IMR-90 (cell line): ENCODE measurements at regions not wholly inside any gene's neighbourhood (a gene's known extent, or its start where the extent isn't known, plus 50 kb on each side); places are given as distances from the start of the nearest gene placed in this dataset.

ENCODE experiments used
- CHD1 ChIP-seq: IDR thresholded peaks from 2 replicates; pipeline ENCODE4 v1.6.1; 2012; ENCODE audit warnings: low read depth, low read length, improper control_type of control experiment
- MAZ ChIP-seq: IDR thresholded peaks from 2 replicates; pipeline ENCODE4 v1.6.1; 2012; ENCODE audit warnings: low read depth, mild to moderate bottlenecking, low read length, improper control_type of control experiment, moderate library complexity, borderline replicate concordance
- NFE2L2 ChIP-seq: fragments of 150-350 bp; IDR thresholded peaks from 2 replicates; pipeline ENCODE4 v1.6.1; 2016; ENCODE audit warnings: low read depth, mild to moderate bottlenecking, low read length
- RAD21 ChIP-seq: IDR thresholded peaks from 2 replicates; pipeline ENCODE4 v1.6.1; 2012; ENCODE audit warnings: low read length, improper control_type of control experiment
- RCOR1 ChIP-seq: IDR thresholded peaks from 2 replicates; pipeline ENCODE4 v1.6.1; 2012; ENCODE audit warnings: mild to moderate bottlenecking, low read length, improper control_type of control experiment; ENCODE audit not compliant: insufficient replicate concordance
- SMC3 ChIP-seq: fragments of 150-350 bp; IDR thresholded peaks from 2 replicates; pipeline ENCODE4 v1.6.1; 2016; ENCODE audit warnings: low read depth, mild to moderate bottlenecking, antibody characterized with exemption, low read length, moderate library complexity
- USF2 ChIP-seq: fragments of 150-350 bp; IDR thresholded peaks from 2 replicates; pipeline ENCODE4 v1.6.1; 2017; ENCODE audit warnings: mild to moderate bottlenecking, antibody characterized with exemption, low read length, low read depth
- TF ChIP-seq, protein P1 (sequence below): conservative IDR thresholded peaks from 2 replicates; pipeline ENCODE4 v1.5.1; 2012; ENCODE audit warnings: mild to moderate bottlenecking, low read depth, low read length, improper control_type of control experiment

DNA sequence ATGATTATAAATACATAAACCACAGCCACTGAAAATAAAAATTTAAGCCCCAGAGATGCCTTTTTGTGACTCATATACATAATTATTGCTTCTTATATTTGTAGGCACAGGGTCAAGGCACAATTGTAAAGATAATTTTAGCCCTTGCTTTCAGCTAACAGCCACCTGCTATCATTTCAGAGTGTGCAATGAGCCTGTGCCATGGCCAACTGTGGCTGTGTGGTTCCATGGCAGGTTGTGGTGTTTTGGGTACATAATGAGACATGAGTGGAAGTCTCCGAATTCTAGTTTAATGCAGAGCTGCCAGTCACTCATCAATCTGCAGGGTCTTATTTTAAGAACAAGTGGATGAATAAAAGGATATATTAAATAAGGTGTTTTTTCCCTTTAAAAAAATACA is 346.9 kb upstream of the SNX7 start:
- TF ChIP-seq, protein P1, sequence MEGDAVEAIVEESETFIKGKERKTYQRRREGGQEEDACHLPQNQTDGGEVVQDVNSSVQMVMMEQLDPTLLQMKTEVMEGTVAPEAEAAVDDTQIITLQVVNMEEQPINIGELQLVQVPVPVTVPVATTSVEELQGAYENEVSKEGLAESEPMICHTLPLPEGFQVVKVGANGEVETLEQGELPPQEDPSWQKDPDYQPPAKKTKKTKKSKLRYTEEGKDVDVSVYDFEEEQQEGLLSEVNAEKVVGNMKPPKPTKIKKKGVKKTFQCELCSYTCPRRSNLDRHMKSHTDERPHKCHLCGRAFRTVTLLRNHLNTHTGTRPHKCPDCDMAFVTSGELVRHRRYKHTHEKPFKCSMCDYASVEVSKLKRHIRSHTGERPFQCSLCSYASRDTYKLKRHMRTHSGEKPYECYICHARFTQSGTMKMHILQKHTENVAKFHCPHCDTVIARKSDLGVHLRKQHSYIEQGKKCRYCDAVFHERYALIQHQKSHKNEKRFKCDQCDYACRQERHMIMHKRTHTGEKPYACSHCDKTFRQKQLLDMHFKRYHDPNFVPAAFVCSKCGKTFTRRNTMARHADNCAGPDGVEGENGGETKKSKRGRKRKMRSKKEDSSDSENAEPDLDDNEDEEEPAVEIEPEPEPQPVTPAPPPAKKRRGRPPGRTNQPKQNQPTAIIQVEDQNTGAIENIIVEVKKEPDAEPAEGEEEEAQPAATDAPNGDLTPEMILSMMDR = no peak
- no peak for TF ChIP-seq CHD1
- no peak for TF ChIP-seq MAZ
- TF ChIP-seq RCOR1 = no peak
- no peak for TF ChIP-seq SMC3
- no peak for TF ChIP-seq NFE2L2
- TF ChIP-seq USF2 = no peak
- TF ChIP-seq RAD21 = no peak
